Loucy (cell line): ENCODE measurements at regions not wholly inside any gene's neighbourhood (a gene's known extent, or its start where the extent isn't known, plus 50 kb on each side); places are given as distances from the start of the nearest gene placed in this dataset.

ENCODE experiments used
- H2AFZ ChIP-seq: fragments of 200-600 bp; sonication (generic); 2 replicates; pipeline ENCODE4 v1.6.0; 2016; ENCODE audit warnings: antibody characterized with exemption, mild to moderate bottlenecking, low read length, moderate library complexity
- H3F3A ChIP-seq: fragments of 200-600 bp; 2 replicates; pipeline ENCODE4 v1.6.0; 2016; ENCODE audit warnings: antibody characterized with exemption, low read depth, mild to moderate bottlenecking
- H3K27me3 ChIP-seq: fragments of 200-600 bp; sonication (generic); 2 replicates; pipeline ENCODE4 v1.6.1; 2014; ENCODE audit warnings: low read length, mild to moderate bottlenecking; ENCODE audit not compliant: insufficient read depth, poor library complexity, severe bottlenecking
- H3K36me3 ChIP-seq: fragments of 200-600 bp; sonication (generic); 2 replicates; pipeline ENCODE4 v1.6.1; 2016; ENCODE audit warnings: low read length; ENCODE audit not compliant: insufficient read depth
- H3K4me1 ChIP-seq: fragments of 200-600 bp; sonication (generic); 2 replicates; pipeline ENCODE4 v1.5.1; 2014; ENCODE audit warnings: low read length, mild to moderate bottlenecking; ENCODE audit not compliant: insufficient read depth, poor library complexity, severe bottlenecking
- H3K4me2 ChIP-seq: fragments of 200-600 bp; sonication (generic); 2 replicates; pipeline ENCODE4 v1.6.0; 2014; ENCODE audit warnings: antibody characterized with exemption, low read length, low read depth, mild to moderate bottlenecking; ENCODE audit not compliant: poor library complexity, severe bottlenecking
- H3K4me3 ChIP-seq: fragments of 200-600 bp; sonication (generic); 2 replicates; pipeline ENCODE4 v1.5.1; 2014; ENCODE audit warnings: low read length, mild to moderate bottlenecking, mixed read lengths; ENCODE audit not compliant: poor library complexity, severe bottlenecking
- H3K79me2 ChIP-seq: fragments of 200-600 bp; sonication (generic); 2 replicates; pipeline ENCODE4 v1.6.1; 2014; ENCODE audit warnings: low read length; ENCODE audit not compliant: insufficient read depth
- H3K9ac ChIP-seq: fragments of 200-600 bp; sonication (generic); 2 replicates; pipeline ENCODE4 v1.6.0; 2014; ENCODE audit warnings: mild to moderate bottlenecking, low read depth, low read length, moderate library complexity; ENCODE audit not compliant: poor library complexity, severe bottlenecking
- H3K9me2 ChIP-seq: fragments of 200-600 bp; sonication (generic); replicated peaks from 2 replicates; pipeline ENCODE4 v1.6.1; 2016; ENCODE audit warnings: low read depth, low read length, mixed read lengths
- H3K9me3 ChIP-seq: fragments of 200-600 bp; sonication (generic); 2 replicates; pipeline ENCODE4 v1.6.1; 2014; ENCODE audit warnings: mild to moderate bottlenecking, antibody characterized with exemption, low read length, low read depth; ENCODE audit not compliant: insufficient read depth
- H4K20me1 ChIP-seq: fragments of 200-600 bp; sonication (generic); 2 replicates; pipeline ENCODE4 v1.6.0; 2014; ENCODE audit warnings: antibody characterized with exemption, low read length, mild to moderate bottlenecking; ENCODE audit not compliant: insufficient read depth, poor library complexity, severe bottlenecking
- EZH2phosphoT487 ChIP-seq: fragments of 200-600 bp; IDR thresholded peaks from 2 replicates; pipeline ENCODE4 v1.6.1; 2018; ENCODE audit warnings: antibody characterized with exemption, mild to moderate bottlenecking, moderate library complexity, borderline replicate concordance
- TF ChIP-seq, protein P1 (sequence below): fragments of 200-600 bp; sonication (generic); conservative IDR thresholded peaks from 2 replicates; pipeline ENCODE4 v1.5.1; 2014; ENCODE audit warnings: mild to moderate bottlenecking, antibody characterized with exemption, low read length

DNA sequence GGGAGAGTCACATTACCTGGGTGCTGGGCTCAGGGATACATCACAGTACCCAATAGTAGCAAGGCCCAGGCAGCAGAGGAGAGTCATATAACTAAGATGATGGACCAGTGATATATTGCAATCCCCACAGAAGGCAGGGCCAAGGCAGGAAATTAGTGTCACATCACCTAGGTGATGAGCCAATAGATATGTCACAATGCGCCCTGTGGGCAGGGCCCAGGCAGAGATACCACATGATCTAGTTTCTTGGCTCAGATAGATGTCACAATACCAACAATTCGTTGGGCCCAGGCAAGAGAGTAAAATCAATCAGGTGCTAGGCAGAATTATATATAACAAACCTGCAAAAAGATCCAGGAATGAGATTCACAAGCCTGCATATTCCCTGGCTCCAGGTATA is 2111.5 kb downstream of the TP53TG3F start:
- Histone ChIP-seq H3K4me1 (no peaks in the 10 kb centered on the region), H3K9me3 (no peaks in the 10 kb centered on the region; the same call in 1 of the 2 replicates), H3K79me2 (no peaks in the 10 kb centered on the region), H3F3A (no peaks in the 10 kb centered on the region), H3K9ac (no peak overlapping the region), H3K36me3 (no peaks in the 10 kb centered on the region), H3K27me3 (no peaks in the 10 kb centered on the region), H3K4me2 (no peak overlapping the region), H3K4me3 (no peak overlapping the region), H2AFZ (no peak overlapping the region), H3K9me2 (no peaks in the 10 kb centered on the region), H4K20me1 (no peaks in the 10 kb centered on the region)
- TF ChIP-seq EZH2phosphoT487 = no peak
- TF ChIP-seq, protein P1, sequence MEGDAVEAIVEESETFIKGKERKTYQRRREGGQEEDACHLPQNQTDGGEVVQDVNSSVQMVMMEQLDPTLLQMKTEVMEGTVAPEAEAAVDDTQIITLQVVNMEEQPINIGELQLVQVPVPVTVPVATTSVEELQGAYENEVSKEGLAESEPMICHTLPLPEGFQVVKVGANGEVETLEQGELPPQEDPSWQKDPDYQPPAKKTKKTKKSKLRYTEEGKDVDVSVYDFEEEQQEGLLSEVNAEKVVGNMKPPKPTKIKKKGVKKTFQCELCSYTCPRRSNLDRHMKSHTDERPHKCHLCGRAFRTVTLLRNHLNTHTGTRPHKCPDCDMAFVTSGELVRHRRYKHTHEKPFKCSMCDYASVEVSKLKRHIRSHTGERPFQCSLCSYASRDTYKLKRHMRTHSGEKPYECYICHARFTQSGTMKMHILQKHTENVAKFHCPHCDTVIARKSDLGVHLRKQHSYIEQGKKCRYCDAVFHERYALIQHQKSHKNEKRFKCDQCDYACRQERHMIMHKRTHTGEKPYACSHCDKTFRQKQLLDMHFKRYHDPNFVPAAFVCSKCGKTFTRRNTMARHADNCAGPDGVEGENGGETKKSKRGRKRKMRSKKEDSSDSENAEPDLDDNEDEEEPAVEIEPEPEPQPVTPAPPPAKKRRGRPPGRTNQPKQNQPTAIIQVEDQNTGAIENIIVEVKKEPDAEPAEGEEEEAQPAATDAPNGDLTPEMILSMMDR = no peak

DNA sequence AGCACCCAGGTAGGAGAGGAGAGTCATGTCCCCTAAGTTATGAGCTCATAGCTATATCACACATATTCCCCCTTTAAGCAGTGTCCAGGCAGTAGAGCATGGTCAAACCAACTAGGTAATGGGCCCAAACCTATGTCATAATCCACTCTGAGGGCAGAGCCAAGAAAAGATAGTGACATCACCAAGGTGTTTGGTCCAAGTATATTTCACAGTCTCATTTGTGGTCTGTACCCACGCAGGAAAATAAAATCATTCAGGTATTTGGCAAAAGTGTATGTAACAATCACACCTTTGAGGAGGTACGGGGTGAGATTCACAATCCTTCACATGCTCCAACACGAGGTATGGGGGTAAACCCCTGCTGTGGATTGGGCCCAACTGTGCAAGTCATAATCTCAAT is 2112.8 kb downstream of the TP53TG3F start:
- Histone ChIP-seq H3F3A (no peaks in the 10 kb centered on the region), H2AFZ (no peak overlapping the region), H3K27me3 (no peaks in the 10 kb centered on the region), H3K4me2 (no peak overlapping the region), H3K79me2 (no peaks in the 10 kb centered on the region), H3K36me3 (no peaks in the 10 kb centered on the region), H3K9me3 (peaks cover 3% of the 10 kb centered on the region; the same call in 1 of the 2 replicates), H3K9ac (no peak overlapping the region), H4K20me1 (no peaks in the 10 kb centered on the region), H3K9me2 (no peaks in the 10 kb centered on the region), H3K4me1 (no peaks in the 10 kb centered on the region), H3K4me3 (no peak overlapping the region)
- TF ChIP-seq, protein P1 = no peak
- no peak for TF ChIP-seq EZH2phosphoT487

DNA sequence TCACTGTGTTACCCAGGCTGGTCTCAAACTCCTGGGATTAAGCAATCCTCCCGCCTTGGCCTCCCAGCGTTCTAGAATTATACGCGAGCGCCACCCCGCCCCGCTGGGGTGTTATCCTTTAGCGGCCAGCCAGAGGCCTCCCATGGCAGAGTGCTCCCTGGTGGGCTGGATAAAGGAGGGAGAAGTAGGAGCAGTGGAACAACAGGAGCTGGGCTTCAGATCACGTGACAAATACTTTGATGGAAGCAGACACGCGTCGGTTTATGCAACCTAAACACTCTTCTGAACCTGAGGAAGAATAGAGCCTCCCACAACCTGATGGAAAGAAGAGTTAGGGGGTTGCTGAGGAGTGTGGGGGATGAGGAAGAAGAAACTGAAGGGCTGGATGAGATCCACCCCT is 2114.0 kb downstream of the TP53TG3F start:
- Histone ChIP-seq H3K4me3 (no peak overlapping the region), H3K4me1 (no peaks in the 10 kb centered on the region), H3K9ac (no peak overlapping the region), H2AFZ (no peak overlapping the region), H3F3A (no peaks in the 10 kb centered on the region), H4K20me1 (no peaks in the 10 kb centered on the region), H3K9me3 (peaks cover 5% of the 10 kb centered on the region; the same call in 1 of the 2 replicates), H3K4me2 (no peak overlapping the region), H3K79me2 (no peaks in the 10 kb centered on the region), H3K36me3 (no peaks in the 10 kb centered on the region), H3K27me3 (no peaks in the 10 kb centered on the region), H3K9me2 (no peaks in the 10 kb centered on the region)
- TF ChIP-seq EZH2phosphoT487 = no peak
- TF ChIP-seq, protein P1 = no peak
